ENCODE measurements at regions not wholly inside any gene's neighbourhood (a gene's known extent, or its start where the extent isn't known, plus 50 kb on each side); places are given as distances from the start of the nearest gene placed in this dataset.
"Not testable (repeated sequence)": the region's sequence is repeated elsewhere in the genome, so short reads cannot be mapped to it uniquely, and the experiment has no call there.

- not testable (repeated sequence) for TF ChIP-seq CTCF (IDR thresholded peaks at IDR 0.05; ENCODE audit: poor library complexity); EZH2 (IDR thresholded peaks at IDR 0.05; ENCODE audit: borderline replicate concordance)
Observed at GRCh38 chr13:90494849-90495248, 852.6 kb upstream of the MIR17HG start.
